GM23248 (cell line): ENCODE measurements at regions not wholly inside any gene's neighbourhood (a gene's known extent, or its start where the extent isn't known, plus 50 kb on each side); places are given as distances from the start of the nearest gene placed in this dataset.

ENCODE experiments used
- EZH2 ChIP-seq: fragments of 200-600 bp; sonication (generic); IDR thresholded peaks from 2 replicates; pipeline ENCODE4 v1.6.1; 2018; ENCODE audit warnings: antibody characterized with exemption, mild to moderate bottlenecking; ENCODE audit not compliant: insufficient read depth, poor library complexity, severe bottlenecking
- EZH2phosphoT487 ChIP-seq: fragments of 200-600 bp; sonication (generic); IDR thresholded peaks from 2 replicates; pipeline ENCODE4 v1.6.1; 2018; ENCODE audit warnings: antibody characterized with exemption, moderate library complexity, mild to moderate bottlenecking, low read depth; ENCODE audit not compliant: insufficient read depth

DNA sequence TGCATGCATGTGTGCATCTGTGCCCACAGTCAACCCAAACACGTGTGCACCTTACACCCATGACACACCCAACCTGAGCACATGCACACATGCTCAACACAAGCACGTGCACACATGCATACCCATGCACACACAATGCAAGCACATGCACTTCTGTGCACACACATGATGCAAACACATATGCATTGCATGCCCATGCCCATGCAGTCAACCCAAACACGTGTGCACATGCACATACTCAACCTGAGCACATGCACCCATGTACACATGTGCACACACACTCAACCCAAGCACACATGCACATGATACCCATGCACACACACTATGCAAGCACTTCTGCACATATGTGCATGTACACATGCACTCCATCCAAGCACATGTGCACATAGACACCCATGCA is 84.5 kb upstream of the FAM20C start:
- TF ChIP-seq EZH2: no peak
- TF ChIP-seq EZH2phosphoT487: no peak
